HepG2 (cell line): ENCODE measurements at regions not wholly inside any gene's neighbourhood (a gene's known extent, or its start where the extent isn't known, plus 50 kb on each side); places are given as distances from the start of the nearest gene placed in this dataset.

ENCODE experiments used
- ATAC-seq: fragments of 200-7000 bp; cut with Tn5 transposase; 3 replicates; pipeline ENCODE4 v1.9.1; 2020; ENCODE audit warnings: mild to moderate bottlenecking, moderate library complexity
- BruUV-seq: library from RNA; stranded (reverse); fragments of 400-500 nt; replicated peaks from 2 replicates; lab custom pipeline; 2021; lab: Mats Ljungman, UMichigan
- CTCF ChIA-PET: fragments of 300-600 bp; formaldehyde crosslinking; extraction: SDS; loops from one replicate; lab custom pipeline; 2021; ENCODE audit warnings: low total read pairs, inconsistent platforms, low intra/inter-chr PET ratio; lab: Yijun Ruan, JAX
- POLR2A ChIA-PET: fragments of 350-600 bp; sonication (Branson Sonifier 250); formaldehyde crosslinking; loops from one replicate; lab custom pipeline; 2020; ENCODE audit warnings: antibody characterized with exemption, inconsistent platforms; lab: Yijun Ruan, JAX
- DNase-seq: peaks from one replicate; pipeline ENCODE4 v3.0.0-alpha.2; 2015; ENCODE audit warnings: low spot score
- FAIRE-seq: peaks from 3 replicates; lab custom pipeline; 2011; peaks lifted over from hg19 to GRCh38; lab: Jason Lieb, UNC
- H2AFZ ChIP-seq: one replicate; pipeline ENCODE4 v1.6.1; 2011; ENCODE audit warnings: low read length, inconsistent platforms
- H3K27ac ChIP-seq: fragments of 300-600 bp; 3 replicates; pipeline ENCODE4 v1.8.0; 2011; ENCODE audit warnings: mixed run types, mild to moderate bottlenecking, mixed read lengths, low read length, inconsistent platforms; ENCODE audit not compliant: insufficient read depth; ENCODE audit errors: extremely low read length
- H3K27me3 ChIP-seq, 2 experiments: fragments of 200-600 bp in 1 of 2; 2 replicates in 1 of 2; 3 replicates in 1 of 2; pipeline versions ENCODE4 v1.6.0 to v1.8.0; 2011; ENCODE audit warnings: low read length in 2 of 2, mild to moderate bottlenecking in 2 of 2, moderate library complexity in 2 of 2, inconsistent platforms in 1 of 2; ENCODE audit not compliant: insufficient read depth in 2 of 2, control insufficient read depth in 1 of 2
- H3K36me3 ChIP-seq, 2 experiments: fragments of 200-600 bp in 1 of 2; replicated peaks in 1 of 2; 2 replicates in 1 of 2; 3 replicates in 1 of 2; pipeline versions ENCODE4 v1.5.1 to v1.8.0; 2011; ENCODE audit warnings: low read length in 2 of 2, inconsistent platforms in 1 of 2; ENCODE audit not compliant: insufficient read depth in 2 of 2, control insufficient read depth in 1 of 2
- H3K4me1 ChIP-seq: 2 replicates; pipeline ENCODE4 v1.5.1; 2012; ENCODE audit warnings: low read length, inconsistent platforms; ENCODE audit not compliant: insufficient read depth
- H3K4me2 ChIP-seq: 2 replicates; pipeline ENCODE4 v1.6.0; 2011; ENCODE audit warnings: low read depth, low read length, inconsistent platforms
- H3K4me3 ChIP-seq, 3 experiments: fragments of 200-600 bp in 1 of 3; sonication (generic), shearing (Covaris generic) in 1 of 3; replicated peaks in 1 of 3; 2 replicates each; pipeline ENCODE4 v1.5.1; 2011 to 2016; ENCODE audit warnings: low read length in 3 of 3, inconsistent platforms in 2 of 3, low read depth in 2 of 3, mild to moderate bottlenecking in 2 of 3, control low read depth in 1 of 3, mixed read lengths in 1 of 3; ENCODE audit not compliant: insufficient read depth in 1 of 3
- H3K79me2 ChIP-seq: one replicate; pipeline ENCODE4 v1.6.1; 2011; ENCODE audit warnings: low read length, inconsistent platforms; ENCODE audit not compliant: insufficient read depth
- H3K9ac ChIP-seq: 2 replicates; pipeline ENCODE4 v1.6.0; 2011; ENCODE audit warnings: mild to moderate bottlenecking, low read depth, low read length, inconsistent platforms; ENCODE audit not compliant: insufficient read depth
- H3K9me3 ChIP-seq: 2 replicates; pipeline ENCODE4 v1.5.1; 2012; ENCODE audit warnings: mild to moderate bottlenecking, low read length
- H4K20me1 ChIP-seq: 2 replicates; pipeline ENCODE4 v1.6.0; 2011; ENCODE audit warnings: inconsistent platforms, mild to moderate bottlenecking, low read length, moderate library complexity; ENCODE audit not compliant: insufficient read depth
- ATM ChIP-seq: fragments of 450-650 bp; IDR thresholded peaks from 2 replicates; pipeline ENCODE4 v1.7.1; 2017; ENCODE audit warnings: mild to moderate bottlenecking, borderline replicate concordance
- BCL6 ChIP-seq: IDR thresholded peaks from 2 replicates; pipeline ENCODE4 v1.6.1; 2016; ENCODE audit warnings: missing genetic modification reagents, missing compliant biosample characterization
- FOSL1 ChIP-seq: sonication (generic); formaldehyde crosslinking; IDR thresholded peaks from 2 replicates; pipeline ENCODE4 v1.9.0; 2021; ENCODE audit warnings: missing genetic modification reagents, borderline replicate concordance
- HDAC6 ChIP-seq: fragments of 200-600 bp; sonication (generic); IDR thresholded peaks from 2 replicates; pipeline ENCODE4 v1.7.0; 2017; ENCODE audit warnings: mild to moderate bottlenecking, antibody characterized with exemption, low read length, low read depth
- HNF4A ChIP-seq: sonication (generic); formaldehyde crosslinking; IDR thresholded peaks from 2 replicates; pipeline ENCODE4 v1.4.0; 2020; ENCODE audit warnings: missing genetic modification reagents
- MAFF ChIP-seq: IDR thresholded peaks from 2 replicates; pipeline ENCODE4 v1.6.1; 2011; ENCODE audit warnings: low read depth, low read length, improper control_type of control experiment
- NFYB ChIP-seq: sonication (generic); formaldehyde crosslinking; IDR thresholded peaks from 2 replicates; pipeline ENCODE4 v1.4.0; 2020; ENCODE audit warnings: missing genetic modification reagents
- NKX3-1 ChIP-seq: sonication (generic); formaldehyde crosslinking; IDR thresholded peaks from 2 replicates; pipeline ENCODE4 v1.5.0; 2020; ENCODE audit warnings: missing genetic modification reagents
- REPIN1 ChIP-seq: sonication (generic); formaldehyde crosslinking; IDR thresholded peaks from 2 replicates; pipeline ENCODE4 v1.8.0; 2022; ENCODE audit warnings: missing genetic modification reagents, low read depth, mild to moderate bottlenecking, borderline replicate concordance
- SMYD3 ChIP-seq: sonication (generic); formaldehyde crosslinking; IDR thresholded peaks from 2 replicates; pipeline ENCODE4 v1.8.1; 2023; ENCODE audit warnings: mild to moderate bottlenecking, missing genetic modification reagents
- TAF15 ChIP-seq: fragments of 200-400 bp; formaldehyde crosslinking; IDR thresholded peaks from one replicate; pipeline ENCODE4 v1.6.1; 2018; ENCODE audit warnings: mild to moderate bottlenecking, low read depth, low read length; ENCODE audit not compliant: poor library complexity, severe bottlenecking
- ZC3H4 ChIP-seq: sonication (generic); formaldehyde crosslinking; IDR thresholded peaks from 2 replicates; pipeline ENCODE4 v1.4.0; 2020; ENCODE audit warnings: missing genetic modification reagents, borderline replicate concordance
- ZNF235 ChIP-seq: sonication (generic); formaldehyde crosslinking; IDR thresholded peaks from 2 replicates; pipeline ENCODE4 v1.8.1; 2023; ENCODE audit warnings: mild to moderate bottlenecking, missing genetic modification reagents, borderline replicate concordance
- ZNF333 ChIP-seq: sonication (generic); formaldehyde crosslinking; IDR thresholded peaks from 2 replicates; pipeline ENCODE4 v1.4.0; 2020; ENCODE audit warnings: mild to moderate bottlenecking, missing genetic modification reagents, borderline replicate concordance
- ZNF616 ChIP-seq: sonication (generic); formaldehyde crosslinking; IDR thresholded peaks from 2 replicates; pipeline ENCODE4 v1.5.0; 2020; ENCODE audit warnings: low read depth, mild to moderate bottlenecking, missing genetic modification reagents
- WGBS: methylation state at CpG from one replicate; pipeline ENCODE4 v1.1.6; 2017; ENCODE audit warnings: low lambda C conversion rate; 5-methylcytosine and 5-hydroxymethylcytosine counted together
- in situ Hi-C: cut with HindIII; loops from 2 replicates; pipeline ENCODE4 v1.10.0; 2017; ENCODE audit warnings: low pct_unique_long_range_greater_than_20kb; ENCODE audit not compliant: extremely low pct_ligation_motif_present
- intact Hi-C: fragments of 100-400 bp; cut with micrococcal nuclease; formaldehyde crosslinking; loops from one replicate; pipeline ENCODE4 v1.10.0; 2022; ENCODE audit not compliant: unreplicated experiment
- TF ChIP-seq, protein P1 (sequence below): sonication (generic); formaldehyde crosslinking; IDR thresholded peaks from 2 replicates; pipeline ENCODE4 v1.4.0; 2020; ENCODE audit warnings: missing genetic modification reagents
- TF ChIP-seq, protein P2 (sequence below): IDR thresholded peaks from 2 replicates; pipeline ENCODE4 v1.6.1; 2012; ENCODE audit warnings: low read length, improper control_type of control experiment
- TF ChIP-seq, protein P3 (sequence below): sonication (generic); formaldehyde crosslinking; IDR thresholded peaks from 2 replicates; pipeline ENCODE4 v1.5.1; 2020; ENCODE audit warnings: mild to moderate bottlenecking, missing genetic modification reagents, moderate library complexity

DNA sequence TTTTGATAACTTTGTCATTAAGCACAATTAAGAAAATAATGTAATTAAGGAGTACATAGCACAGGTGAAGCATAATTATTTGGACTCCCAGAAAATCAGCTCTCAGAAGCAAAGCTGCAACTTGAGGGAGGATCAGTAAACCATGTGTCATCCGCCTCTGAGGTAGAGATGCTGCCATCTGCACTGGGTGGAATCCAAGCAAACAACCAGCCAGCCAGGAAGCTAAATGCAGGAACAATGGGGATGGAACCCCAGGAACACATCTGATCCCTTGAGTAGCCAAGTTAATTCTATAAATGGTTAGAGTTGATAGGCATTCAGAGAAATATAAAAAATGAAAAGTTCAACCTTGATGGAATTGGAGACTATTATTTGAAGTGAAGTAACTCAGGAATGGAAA, 520.2 kb downstream of the RFC3 start:
- no peak for TF ChIP-seq ZC3H4 (CRISPR knock-in tag)
- no peak for TF ChIP-seq TAF15
- no peak for TF ChIP-seq HDAC6
- TF ChIP-seq HNF4A (CRISPR knock-in tag), result no peak
- no peak for TF ChIP-seq ATM
- TF ChIP-seq, protein P1, sequence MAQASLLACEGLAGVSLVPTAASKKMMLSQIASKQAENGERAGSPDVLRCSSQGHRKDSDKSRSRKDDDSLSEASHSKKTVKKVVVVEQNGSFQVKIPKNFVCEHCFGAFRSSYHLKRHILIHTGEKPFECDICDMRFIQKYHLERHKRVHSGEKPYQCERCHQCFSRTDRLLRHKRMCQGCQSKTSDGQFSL, result no peak
- TF ChIP-seq ZNF333 (CRISPR knock-in tag), result no peak
- no peak for TF ChIP-seq NKX3-1 (CRISPR knock-in tag)
- no peak for TF ChIP-seq ZNF616
- no peak for TF ChIP-seq BCL6 (CRISPR knock-in tag)
- TF ChIP-seq, protein P2, sequence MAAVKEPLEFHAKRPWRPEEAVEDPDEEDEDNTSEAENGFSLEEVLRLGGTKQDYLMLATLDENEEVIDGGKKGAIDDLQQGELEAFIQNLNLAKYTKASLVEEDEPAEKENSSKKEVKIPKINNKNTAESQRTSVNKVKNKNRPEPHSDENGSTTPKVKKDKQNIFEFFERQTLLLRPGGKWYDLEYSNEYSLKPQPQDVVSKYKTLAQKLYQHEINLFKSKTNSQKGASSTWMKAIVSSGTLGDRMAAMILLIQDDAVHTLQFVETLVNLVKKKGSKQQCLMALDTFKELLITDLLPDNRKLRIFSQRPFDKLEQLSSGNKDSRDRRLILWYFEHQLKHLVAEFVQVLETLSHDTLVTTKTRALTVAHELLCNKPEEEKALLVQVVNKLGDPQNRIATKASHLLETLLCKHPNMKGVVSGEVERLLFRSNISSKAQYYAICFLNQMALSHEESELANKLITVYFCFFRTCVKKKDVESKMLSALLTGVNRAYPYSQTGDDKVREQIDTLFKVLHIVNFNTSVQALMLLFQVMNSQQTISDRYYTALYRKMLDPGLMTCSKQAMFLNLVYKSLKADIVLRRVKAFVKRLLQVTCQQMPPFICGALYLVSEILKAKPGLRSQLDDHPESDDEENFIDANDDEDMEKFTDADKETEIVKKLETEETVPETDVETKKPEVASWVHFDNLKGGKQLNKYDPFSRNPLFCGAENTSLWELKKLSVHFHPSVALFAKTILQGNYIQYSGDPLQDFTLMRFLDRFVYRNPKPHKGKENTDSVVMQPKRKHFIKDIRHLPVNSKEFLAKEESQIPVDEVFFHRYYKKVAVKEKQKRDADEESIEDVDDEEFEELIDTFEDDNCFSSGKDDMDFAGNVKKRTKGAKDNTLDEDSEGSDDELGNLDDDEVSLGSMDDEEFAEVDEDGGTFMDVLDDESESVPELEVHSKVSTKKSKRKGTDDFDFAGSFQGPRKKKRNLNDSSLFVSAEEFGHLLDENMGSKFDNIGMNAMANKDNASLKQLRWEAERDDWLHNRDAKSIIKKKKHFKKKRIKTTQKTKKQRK, result no peak
- TF ChIP-seq NFYB, result no peak
- TF ChIP-seq SMYD3 (CRISPR knock-in tag), result no peak
- no peak for TF ChIP-seq REPIN1 (CRISPR knock-in tag)
- TF ChIP-seq, protein P3, sequence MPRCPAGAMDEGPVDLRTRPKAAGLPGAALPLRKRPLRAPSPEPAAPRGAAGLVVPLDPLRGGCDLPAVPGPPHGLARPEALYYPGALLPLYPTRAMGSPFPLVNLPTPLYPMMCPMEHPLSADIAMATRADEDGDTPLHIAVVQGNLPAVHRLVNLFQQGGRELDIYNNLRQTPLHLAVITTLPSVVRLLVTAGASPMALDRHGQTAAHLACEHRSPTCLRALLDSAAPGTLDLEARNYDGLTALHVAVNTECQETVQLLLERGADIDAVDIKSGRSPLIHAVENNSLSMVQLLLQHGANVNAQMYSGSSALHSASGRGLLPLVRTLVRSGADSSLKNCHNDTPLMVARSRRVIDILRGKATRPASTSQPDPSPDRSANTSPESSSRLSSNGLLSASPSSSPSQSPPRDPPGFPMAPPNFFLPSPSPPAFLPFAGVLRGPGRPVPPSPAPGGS (CRISPR knock-in tag), result no peak
- TF ChIP-seq FOSL1, result no peak
- TF ChIP-seq MAFF, result no peak
- no peak for TF ChIP-seq ZNF235
- Histone ChIP-seq H3K27me3 (peaks cover 0 to 14% of the 10 kb centered on the region in 2 experiments; a peak in 2 of 5 replicates), H3K36me3 (no peaks in the 10 kb centered on the region), H3K4me3 (no peak overlapping the region), H3K4me1 (no peaks in the 10 kb centered on the region), H3K79me2 (no peaks in the 10 kb centered on the region), H4K20me1 (no peaks in the 10 kb centered on the region), H3K9ac (no peak overlapping the region), H3K27ac (no peak overlapping the region), H2AFZ (no peak overlapping the region), H3K9me3 (no peaks in the 10 kb centered on the region), H3K4me2 (no peak overlapping the region)
- WGBS, result 0% methylated on average over 1 of the region's 1 CpG
- ChIA-PET CTCF (no interaction called here), POLR2A (no interaction called here)
- no TSS peak for BruUV-seq
- in situ Hi-C loops, result no loop called here
- intact Hi-C loops, result no loop called here
- no peak for FAIRE-seq
- ATAC-seq, result no peak
- DNase-seq, result no peak
